HepG2 (cell line): ENCODE measurements at regions not wholly inside any gene's neighbourhood (a gene's known extent, or its start where the extent isn't known, plus 50 kb on each side); places are given as distances from the start of the nearest gene placed in this dataset.

Experiments
- ATAC-seq: fragments of 200-7000 bp; cut with Tn5 transposase; 3 replicates; pipeline ENCODE4 v1.9.1; 2020; ENCODE audit warnings: mild to moderate bottlenecking, moderate library complexity
- BruUV-seq: library from RNA; stranded (reverse); fragments of 400-500 nt; replicated peaks from 2 replicates; lab custom pipeline; 2021; lab: Mats Ljungman, UMichigan
- CTCF ChIA-PET: fragments of 300-600 bp; formaldehyde crosslinking; extraction: SDS; loops from one replicate; lab custom pipeline; 2021; ENCODE audit warnings: low total read pairs, inconsistent platforms, low intra/inter-chr PET ratio; lab: Yijun Ruan, JAX
- POLR2A ChIA-PET: fragments of 350-600 bp; sonication (Branson Sonifier 250); formaldehyde crosslinking; loops from one replicate; lab custom pipeline; 2020; ENCODE audit warnings: antibody characterized with exemption, inconsistent platforms; lab: Yijun Ruan, JAX
- DNase-seq: peaks from one replicate; pipeline ENCODE4 v3.0.0-alpha.2; 2015; ENCODE audit warnings: low spot score
- FAIRE-seq: peaks from 3 replicates; lab custom pipeline; 2011; peaks lifted over from hg19 to GRCh38; lab: Jason Lieb, UNC
- H2AFZ ChIP-seq: one replicate; pipeline ENCODE4 v1.6.1; 2011; ENCODE audit warnings: low read length, inconsistent platforms
- H3K27ac ChIP-seq: fragments of 300-600 bp; 3 replicates; pipeline ENCODE4 v1.8.0; 2011; ENCODE audit warnings: mixed run types, mild to moderate bottlenecking, mixed read lengths, low read length, inconsistent platforms; ENCODE audit not compliant: insufficient read depth; ENCODE audit errors: extremely low read length
- H3K27me3 ChIP-seq, 2 experiments: fragments of 200-600 bp in 1 of 2; 2 replicates in 1 of 2; 3 replicates in 1 of 2; pipeline versions ENCODE4 v1.6.0 to v1.8.0; 2011; ENCODE audit warnings: low read length in 2 of 2, mild to moderate bottlenecking in 2 of 2, moderate library complexity in 2 of 2, inconsistent platforms in 1 of 2; ENCODE audit not compliant: insufficient read depth in 2 of 2, control insufficient read depth in 1 of 2
- H3K36me3 ChIP-seq, 2 experiments: fragments of 200-600 bp in 1 of 2; replicated peaks in 1 of 2; 2 replicates in 1 of 2; 3 replicates in 1 of 2; pipeline versions ENCODE4 v1.5.1 to v1.8.0; 2011; ENCODE audit warnings: low read length in 2 of 2, inconsistent platforms in 1 of 2; ENCODE audit not compliant: insufficient read depth in 2 of 2, control insufficient read depth in 1 of 2
- H3K4me1 ChIP-seq: 2 replicates; pipeline ENCODE4 v1.5.1; 2012; ENCODE audit warnings: low read length, inconsistent platforms; ENCODE audit not compliant: insufficient read depth
- H3K4me2 ChIP-seq: 2 replicates; pipeline ENCODE4 v1.6.0; 2011; ENCODE audit warnings: low read depth, low read length, inconsistent platforms
- H3K4me3 ChIP-seq, 3 experiments: fragments of 200-600 bp in 1 of 3; sonication (generic), shearing (Covaris generic) in 1 of 3; replicated peaks in 1 of 3; 2 replicates each; pipeline ENCODE4 v1.5.1; 2011 to 2016; ENCODE audit warnings: low read length in 3 of 3, inconsistent platforms in 2 of 3, low read depth in 2 of 3, mild to moderate bottlenecking in 2 of 3, control low read depth in 1 of 3, mixed read lengths in 1 of 3; ENCODE audit not compliant: insufficient read depth in 1 of 3
- H3K79me2 ChIP-seq: one replicate; pipeline ENCODE4 v1.6.1; 2011; ENCODE audit warnings: low read length, inconsistent platforms; ENCODE audit not compliant: insufficient read depth
- H3K9ac ChIP-seq: 2 replicates; pipeline ENCODE4 v1.6.0; 2011; ENCODE audit warnings: mild to moderate bottlenecking, low read depth, low read length, inconsistent platforms; ENCODE audit not compliant: insufficient read depth
- H3K9me3 ChIP-seq: 2 replicates; pipeline ENCODE4 v1.5.1; 2012; ENCODE audit warnings: mild to moderate bottlenecking, low read length
- H4K20me1 ChIP-seq: 2 replicates; pipeline ENCODE4 v1.6.0; 2011; ENCODE audit warnings: inconsistent platforms, mild to moderate bottlenecking, low read length, moderate library complexity; ENCODE audit not compliant: insufficient read depth
- ARNTL ChIP-seq: sonication (generic); formaldehyde crosslinking; IDR thresholded peaks from 2 replicates; pipeline ENCODE4 v1.4.0; 2020; ENCODE audit warnings: mild to moderate bottlenecking, missing genetic modification reagents
- ATF2 ChIP-seq: sonication (generic); formaldehyde crosslinking; IDR thresholded peaks from 2 replicates; pipeline ENCODE4 v1.4.0; 2020; ENCODE audit warnings: missing genetic modification reagents
- CAMTA2 ChIP-seq: sonication (generic); formaldehyde crosslinking; IDR thresholded peaks from 2 replicates; pipeline ENCODE4 v1.4.0; 2020; ENCODE audit warnings: mild to moderate bottlenecking, missing genetic modification reagents, borderline replicate concordance
- CSRNP1 ChIP-seq: sonication (generic); formaldehyde crosslinking; IDR thresholded peaks from 2 replicates; pipeline ENCODE4 v1.8.1; 2023; ENCODE audit warnings: mild to moderate bottlenecking, missing genetic modification reagents
- FOSL2 ChIP-seq: sonication (generic); formaldehyde crosslinking; IDR thresholded peaks from 2 replicates; pipeline ENCODE4 v1.4.0; 2020; ENCODE audit warnings: missing genetic modification reagents
- GABPA ChIP-seq, 2 experiments: IDR thresholded peaks; 2 replicates each; pipeline ENCODE4 v1.6.1; 2011 to 2016; ENCODE audit warnings: low read depth in 2 of 2, low read length in 1 of 2, missing biosample characterization in 1 of 2, missing genetic modification characterization in 1 of 2
- KLF11 ChIP-seq: IDR thresholded peaks from 2 replicates; pipeline ENCODE4 v1.6.1; 2016; ENCODE audit warnings: missing compliant biosample characterization
- MTF2 ChIP-seq: sonication (generic); formaldehyde crosslinking; IDR thresholded peaks from 2 replicates; pipeline ENCODE4 v1.5.0; 2020; ENCODE audit warnings: missing genetic modification reagents, borderline replicate concordance
- SP2 ChIP-seq: sonication (generic); formaldehyde crosslinking; IDR thresholded peaks from 2 replicates; pipeline ENCODE4 v1.5.1; 2020; ENCODE audit warnings: mild to moderate bottlenecking, missing genetic modification reagents
- TBX2 ChIP-seq: sonication (generic); formaldehyde crosslinking; IDR thresholded peaks from 2 replicates; pipeline ENCODE4 v1.5.0; 2020; ENCODE audit warnings: missing genetic modification reagents, mild to moderate bottlenecking, borderline replicate concordance
- TOE1 ChIP-seq: sonication (generic); formaldehyde crosslinking; IDR thresholded peaks from 2 replicates; pipeline ENCODE4 v1.4.0; 2020; ENCODE audit warnings: mild to moderate bottlenecking, missing genetic modification reagents
- ZNF543 ChIP-seq: sonication (generic); formaldehyde crosslinking; IDR thresholded peaks from 2 replicates; pipeline ENCODE4 v1.4.0; 2020; ENCODE audit warnings: mild to moderate bottlenecking, missing genetic modification reagents
- WGBS: methylation state at CpG from one replicate; pipeline ENCODE4 v1.1.6; 2017; ENCODE audit warnings: low lambda C conversion rate; 5-methylcytosine and 5-hydroxymethylcytosine counted together
- in situ Hi-C: cut with HindIII; loops from 2 replicates; pipeline ENCODE4 v1.10.0; 2017; ENCODE audit warnings: low pct_unique_long_range_greater_than_20kb; ENCODE audit not compliant: extremely low pct_ligation_motif_present
- intact Hi-C: fragments of 100-400 bp; cut with micrococcal nuclease; formaldehyde crosslinking; loops from one replicate; pipeline ENCODE4 v1.10.0; 2022; ENCODE audit not compliant: unreplicated experiment

- in situ Hi-C loops: no loop called here
- H3K36me3 ChIP-seq: no peaks in the 10 kb centered on the region
- no peak overlapping the region for H3K9ac ChIP-seq
- H3K4me1 ChIP-seq: no peaks in the 10 kb centered on the region
- no peaks in the 10 kb centered on the region for H3K79me2 ChIP-seq
- no peaks in the 10 kb centered on the region for H3K9me3 ChIP-seq
- no peaks in the 10 kb centered on the region for H4K20me1 ChIP-seq
- DNase-seq: no peak
- no peak for FAIRE-seq
- H3K4me3 ChIP-seq: no peak overlapping the region
- H3K27me3 ChIP-seq: no peaks in the 10 kb centered on the region
- BruUV-seq: no TSS peak
- intact Hi-C loops: no loop called here
- 25% methylated on average over 4 of the region's 4 CpGs for WGBS
- ChIA-PET POLR2A (no interaction called here), CTCF (no interaction called here)
- no peak for TF ChIP-seq TOE1 (CRISPR knock-in tag)
- TF ChIP-seq TBX2 (CRISPR knock-in tag): no peak
- TF ChIP-seq SP2 (CRISPR knock-in tag): no peak
- no peak for TF ChIP-seq CSRNP1 (CRISPR knock-in tag)
- TF ChIP-seq ZNF543: no peak
- no peak for TF ChIP-seq CAMTA2 (CRISPR knock-in tag)
- TF ChIP-seq GABPA (IDR thresholded peaks at IDR 0.05; ENCODE audit: low read depth, low read length): no peak
- TF ChIP-seq GABPA (CRISPR knock-in tag; IDR thresholded peaks at IDR 0.05; ENCODE audit: low read depth): no peak
- TF ChIP-seq ARNTL (CRISPR knock-in tag): no peak
- TF ChIP-seq ATF2: no peak
- no peak for TF ChIP-seq MTF2
- no peak for TF ChIP-seq FOSL2 (CRISPR knock-in tag)
- no peak for TF ChIP-seq KLF11 (CRISPR knock-in tag)
- no peak overlapping the region for H3K4me2 ChIP-seq
- H3K27ac ChIP-seq: no peak overlapping the region
- no peak overlapping the region for H2AFZ ChIP-seq
- ATAC-seq: no peak
Observed at GRCh38 chr18:25454270-25454659, 102.3 kb upstream of the ZNF521 start.
